A549 (cell line): ENCODE measurements at regions not wholly inside any gene's neighbourhood (a gene's known extent, or its start where the extent isn't known, plus 50 kb on each side); places are given as distances from the start of the nearest gene placed in this dataset.

Experiments
- ATAC-seq, 2 experiments: fragments of 200-7000 bp in 1 of 2; fragments of >200 bp in 1 of 2; cut with Nextera tagmentation in 1 of 2; cut with Tn5 transposase in 1 of 2; 3 replicates each; pipeline versions ENCODE4 v1.8.0 to v1.9.1; 2018 to 2020; ENCODE audit warnings: mild to moderate bottlenecking in 1 of 2, moderate library complexity in 1 of 2
- CTCF ChIA-PET: fragments of 300-600 bp; sonication (Branson Sonifier 250); formaldehyde crosslinking; extraction: SDS; loops from one replicate; lab custom pipeline; 2021; ENCODE audit warnings: antibody characterized with exemption, inconsistent platforms; lab: Yijun Ruan, JAX
- POLR2A ChIA-PET: fragments of 350-600 bp; formaldehyde crosslinking; extraction: SDS; loops from one replicate; lab custom pipeline; 2021; ENCODE audit warnings: antibody characterized with exemption, inconsistent platforms; lab: Yijun Ruan, JAX
- DNase-seq, 2 experiments: peaks; one replicate each; pipeline versions ENCODE4 v3.0.0 to v3.0.0-alpha.2; 2011 to 2016; ENCODE audit warnings: low read depth in 1 of 2, low spot score in 1 of 2
- FAIRE-seq: peaks from 2 replicates; lab custom pipeline; 2011; peaks lifted over from hg19 to GRCh38; lab: Jason Lieb, UNC
- H3K27ac ChIP-seq, 2 experiments: fragments of >200 bp; sonication (Bioruptor Twin); formaldehyde crosslinking; 3 replicates each; pipeline ENCODE4 v1.5.1; 2016 to 2017
- H3K4me1 ChIP-seq: fragments of >200 bp; sonication (Bioruptor Twin); formaldehyde crosslinking; 3 replicates; pipeline ENCODE4 v1.6.1; 2016
- H3K4me2 ChIP-seq: fragments of >200 bp; sonication (Bioruptor Twin); formaldehyde crosslinking; 3 replicates; pipeline ENCODE4 v1.6.1; 2016
- H3K4me3 ChIP-seq: fragments of >200 bp; sonication (Bioruptor Twin); formaldehyde crosslinking; 3 replicates; pipeline ENCODE4 v1.5.1; 2016
- H3K9me3 ChIP-seq: fragments of >200 bp; sonication (Bioruptor Twin); formaldehyde crosslinking; 3 replicates; pipeline ENCODE4 v1.6.1; 2016
- CBX2 ChIP-seq: fragments of 200-600 bp; sonication (generic); IDR thresholded peaks from 2 replicates; pipeline ENCODE4 v1.6.1; 2016; ENCODE audit warnings: low read depth, mild to moderate bottlenecking, borderline replicate concordance
- CHD4 ChIP-seq: fragments of 200-600 bp; sonication (generic); IDR thresholded peaks from 2 replicates; pipeline ENCODE4 v1.6.1; 2016; ENCODE audit warnings: antibody characterized with exemption, mild to moderate bottlenecking, borderline replicate concordance
- EHF ChIP-seq: fragments of 250-450 bp; sonication (Bioruptor Pico); IDR thresholded peaks from 2 replicates; pipeline ENCODE4 v1.5.0; 2020; ENCODE audit warnings: mild to moderate bottlenecking
- HDAC2 ChIP-seq: fragments of 200-600 bp; sonication (generic); IDR thresholded peaks from 2 replicates; pipeline ENCODE4 v1.6.1; 2016
- HOXA7 ChIP-seq: fragments of 250-450 bp; sonication (Bioruptor Pico); IDR thresholded peaks from 2 replicates; pipeline ENCODE4 v1.5.0; 2020; ENCODE audit warnings: mild to moderate bottlenecking, moderate library complexity
- HOXB13 ChIP-seq: fragments of 250-450 bp; sonication (Bioruptor Pico); IDR thresholded peaks from 2 replicates; pipeline ENCODE4 v1.5.0; 2020; ENCODE audit warnings: low read depth, mild to moderate bottlenecking, moderate library complexity
- MAFK ChIP-seq: fragments of 450-650 bp; IDR thresholded peaks from 2 replicates; pipeline ENCODE4 v1.6.1; 2014; ENCODE audit not compliant: partially characterized antibody
- POLR2A ChIP-seq: IDR thresholded peaks from 2 replicates; pipeline ENCODE4 v1.6.1; 2012; ENCODE audit warnings: mild to moderate bottlenecking, low read length
- RFX5 ChIP-seq: fragments of 450-650 bp; IDR thresholded peaks from 2 replicates; pipeline ENCODE4 v1.7.1; 2014; ENCODE audit warnings: antibody characterized with exemption, mild to moderate bottlenecking, moderate library complexity
- RNF2 ChIP-seq: fragments of 200-600 bp; sonication (generic); IDR thresholded peaks from 2 replicates; pipeline ENCODE4 v1.6.1; 2016; ENCODE audit warnings: low read depth, mild to moderate bottlenecking, antibody characterized with exemption, moderate library complexity, borderline replicate concordance
- SREBF2 ChIP-seq: fragments of 450-650 bp; IDR thresholded peaks from 2 replicates; pipeline ENCODE4 v1.6.1; 2014; ENCODE audit warnings: mild to moderate bottlenecking, moderate library complexity
- ZNF302 ChIP-seq: fragments of 250-450 bp; sonication (Bioruptor Pico); IDR thresholded peaks from 2 replicates; pipeline ENCODE4 v1.9.0; 2021; ENCODE audit warnings: inconsistent platforms, mild to moderate bottlenecking, moderate library complexity
- ZSCAN20 ChIP-seq: fragments of 250-450 bp; sonication (Bioruptor Pico); IDR thresholded peaks from 2 replicates; pipeline ENCODE4 v1.8.0; 2022; ENCODE audit warnings: mild to moderate bottlenecking, moderate library complexity
- TF ChIP-seq, protein P1 (sequence below): fragments of 250-450 bp; sonication (Bioruptor Pico); IDR thresholded peaks from 2 replicates; pipeline ENCODE4 v1.5.0; 2021; ENCODE audit warnings: mild to moderate bottlenecking, moderate library complexity, borderline replicate concordance
- TF ChIP-seq, protein P2 (sequence below): fragments of 150-350 bp; IDR thresholded peaks from 2 replicates; pipeline ENCODE4 v1.6.1; 2014; ENCODE audit warnings: low read depth, mild to moderate bottlenecking, low read length
- TF ChIP-seq, protein P3 (sequence below): fragments of 250-450 bp; sonication (Bioruptor Pico); IDR thresholded peaks from 2 replicates; pipeline ENCODE4 v1.5.0; 2020; ENCODE audit warnings: low read depth, mild to moderate bottlenecking, moderate library complexity
- TF ChIP-seq, protein P4 (sequence below): fragments of >200 bp; sonication (Bioruptor Twin); formaldehyde crosslinking; IDR thresholded peaks from 2 replicates; pipeline ENCODE4 v1.6.1; 2016
- TF ChIP-seq, protein P5 (sequence below): IDR thresholded peaks from 2 replicates; pipeline ENCODE4 v1.6.1; 2012

DNA sequence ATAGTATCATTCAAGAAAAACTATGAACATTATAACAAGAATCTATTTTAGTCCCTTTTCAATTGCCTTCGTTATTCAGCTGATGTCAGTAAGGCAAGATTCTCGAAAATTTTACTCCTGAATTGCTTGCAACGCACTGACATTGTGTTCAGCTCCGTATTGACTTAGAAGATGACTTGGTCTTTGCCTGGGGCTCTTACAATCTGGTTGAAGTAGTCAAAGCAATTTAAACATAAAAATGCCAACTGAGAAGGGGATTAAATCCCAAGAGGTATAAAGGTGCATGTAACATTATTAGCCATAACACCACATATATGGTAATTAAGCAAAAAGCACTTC, 507.1 kb downstream of the CENPC start (continued):
- TF ChIP-seq, protein P1, sequence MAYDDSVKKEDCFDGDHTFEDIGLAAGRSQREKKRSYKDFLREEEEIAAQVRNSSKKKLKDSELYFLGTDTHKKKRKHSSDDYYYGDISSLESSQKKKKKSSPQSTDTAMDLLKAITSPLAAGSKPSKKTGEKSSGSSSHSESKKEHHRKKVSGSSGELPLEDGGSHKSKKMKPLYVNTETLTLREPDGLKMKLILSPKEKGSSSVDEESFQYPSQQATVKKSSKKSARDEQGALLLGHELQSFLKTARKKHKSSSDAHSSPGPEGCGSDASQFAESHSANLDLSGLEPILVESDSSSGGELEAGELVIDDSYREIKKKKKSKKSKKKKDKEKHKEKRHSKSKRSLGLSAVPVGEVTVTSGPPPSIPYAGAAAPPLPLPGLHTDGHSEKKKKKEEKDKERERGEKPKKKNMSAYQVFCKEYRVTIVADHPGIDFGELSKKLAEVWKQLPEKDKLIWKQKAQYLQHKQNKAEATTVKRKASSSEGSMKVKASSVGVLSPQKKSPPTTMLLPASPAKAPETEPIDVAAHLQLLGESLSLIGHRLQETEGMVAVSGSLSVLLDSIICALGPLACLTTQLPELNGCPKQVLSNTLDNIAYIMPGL = no peak
- no peak for TF ChIP-seq EHF (CRISPR knock-in tag)
- TF ChIP-seq, protein P2, sequence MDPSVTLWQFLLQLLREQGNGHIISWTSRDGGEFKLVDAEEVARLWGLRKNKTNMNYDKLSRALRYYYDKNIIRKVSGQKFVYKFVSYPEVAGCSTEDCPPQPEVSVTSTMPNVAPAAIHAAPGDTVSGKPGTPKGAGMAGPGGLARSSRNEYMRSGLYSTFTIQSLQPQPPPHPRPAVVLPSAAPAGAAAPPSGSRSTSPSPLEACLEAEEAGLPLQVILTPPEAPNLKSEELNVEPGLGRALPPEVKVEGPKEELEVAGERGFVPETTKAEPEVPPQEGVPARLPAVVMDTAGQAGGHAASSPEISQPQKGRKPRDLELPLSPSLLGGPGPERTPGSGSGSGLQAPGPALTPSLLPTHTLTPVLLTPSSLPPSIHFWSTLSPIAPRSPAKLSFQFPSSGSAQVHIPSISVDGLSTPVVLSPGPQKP = no peak

DNA sequence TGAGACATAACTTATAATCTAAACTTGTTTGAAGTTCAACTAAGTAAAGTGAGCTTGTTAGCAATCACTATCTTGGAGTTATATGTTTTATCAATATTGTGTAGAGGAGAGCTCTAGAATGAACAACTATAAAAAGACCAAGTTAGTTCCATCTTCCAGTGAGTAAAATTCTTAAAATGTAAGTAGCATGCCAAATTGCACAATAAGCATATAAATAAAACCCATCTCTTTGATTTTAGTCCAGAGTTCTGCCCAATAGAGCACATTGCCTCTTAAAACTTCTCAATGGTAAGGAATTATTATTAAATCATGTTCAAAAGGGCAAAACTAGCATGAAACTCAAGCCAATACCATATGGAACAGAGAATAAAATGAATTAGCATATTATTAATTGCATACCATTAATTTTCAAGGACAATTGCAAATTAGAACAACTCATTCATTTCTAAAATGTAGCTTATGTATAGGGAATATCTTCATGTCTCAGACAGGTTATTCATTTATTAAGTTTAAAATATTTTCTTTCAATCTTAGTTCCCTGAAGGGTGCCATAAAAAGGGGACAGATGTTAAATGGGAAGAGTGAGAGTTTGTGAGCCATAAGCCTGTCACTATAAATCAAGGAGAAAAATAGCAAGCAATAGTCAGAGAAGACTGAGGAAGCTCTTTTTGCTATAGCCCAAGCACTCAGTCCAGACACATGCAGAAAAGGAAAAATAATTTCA, 507.6 kb downstream of the CENPC start:
- H3K4me3 ChIP-seq = no peak overlapping the region
- no peak overlapping the region for H3K4me2 ChIP-seq
- no peak for DNase-seq
- no peak overlapping the region for H3K27ac ChIP-seq
- TF ChIP-seq HDAC2 = no peak
- no peak for TF ChIP-seq SREBF2
- TF ChIP-seq, protein P3, sequence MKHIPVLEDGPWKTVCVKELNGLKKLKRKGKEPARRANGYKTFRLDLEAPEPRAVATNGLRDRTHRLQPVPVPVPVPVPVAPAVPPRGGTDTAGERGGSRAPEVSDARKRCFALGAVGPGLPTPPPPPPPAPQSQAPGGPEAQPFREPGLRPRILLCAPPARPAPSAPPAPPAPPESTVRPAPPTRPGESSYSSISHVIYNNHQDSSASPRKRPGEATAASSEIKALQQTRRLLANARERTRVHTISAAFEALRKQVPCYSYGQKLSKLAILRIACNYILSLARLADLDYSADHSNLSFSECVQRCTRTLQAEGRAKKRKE (CRISPR knock-in tag) = no peak
- TF ChIP-seq HOXA7 (CRISPR knock-in tag) = no peak
- no peak for TF ChIP-seq CBX2
- TF ChIP-seq CHD4 = no peak
- TF ChIP-seq, protein P4, sequence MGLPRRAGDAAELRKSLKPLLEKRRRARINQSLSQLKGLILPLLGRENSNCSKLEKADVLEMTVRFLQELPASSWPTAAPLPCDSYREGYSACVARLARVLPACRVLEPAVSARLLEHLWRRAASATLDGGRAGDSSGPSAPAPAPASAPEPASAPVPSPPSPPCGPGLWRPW = no peak
- TF ChIP-seq ZNF302 (CRISPR knock-in tag) = no peak
- TF ChIP-seq RFX5 = no peak
- TF ChIP-seq ZSCAN20 (CRISPR knock-in tag) = no peak
- TF ChIP-seq, protein P5, sequence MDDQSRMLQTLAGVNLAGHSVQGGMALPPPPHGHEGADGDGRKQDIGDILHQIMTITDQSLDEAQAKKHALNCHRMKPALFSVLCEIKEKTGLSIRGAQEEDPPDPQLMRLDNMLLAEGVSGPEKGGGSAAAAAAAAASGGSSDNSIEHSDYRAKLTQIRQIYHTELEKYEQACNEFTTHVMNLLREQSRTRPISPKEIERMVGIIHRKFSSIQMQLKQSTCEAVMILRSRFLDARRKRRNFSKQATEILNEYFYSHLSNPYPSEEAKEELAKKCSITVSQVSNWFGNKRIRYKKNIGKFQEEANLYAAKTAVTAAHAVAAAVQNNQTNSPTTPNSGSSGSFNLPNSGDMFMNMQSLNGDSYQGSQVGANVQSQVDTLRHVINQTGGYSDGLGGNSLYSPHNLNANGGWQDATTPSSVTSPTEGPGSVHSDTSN = no peak
- no peak for TF ChIP-seq HOXB13 (CRISPR knock-in tag)
- no peak for FAIRE-seq
- no peak for ATAC-seq
- ChIA-PET CTCF (interaction anchor here (0.9 to 1.2 kb wide), 2 partner anchors 8 to 104 kb away, joined by 4 to 5 read pairs; no protein-coding TSS in a partner anchor), POLR2A (no interaction called here)
- H3K4me1 ChIP-seq = no peaks in the 10 kb centered on the region
- no peaks in the 10 kb centered on the region for H3K9me3 ChIP-seq

DNA sequence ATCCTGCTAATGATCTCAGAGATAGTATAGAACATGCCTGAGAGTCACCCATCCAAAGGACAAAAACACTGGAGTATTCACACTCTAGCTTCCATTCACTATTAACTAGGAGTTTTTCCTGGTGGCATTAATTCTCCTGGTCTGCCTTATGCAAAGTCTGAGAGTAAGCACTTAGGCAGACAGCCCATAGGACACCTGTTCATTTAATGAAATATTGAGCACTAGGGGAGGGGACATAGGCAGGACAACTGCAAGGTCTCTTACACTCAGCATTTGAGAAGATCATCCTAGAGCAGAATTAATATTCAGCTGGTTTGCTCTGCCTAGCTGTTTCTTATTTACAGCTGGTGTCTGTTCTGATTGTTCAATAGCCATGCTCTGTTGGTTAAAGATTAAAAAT, 508.5 kb downstream of the CENPC start:
- no peak for TF ChIP-seq MAFK
- no peak for TF ChIP-seq RNF2
- no peak for TF ChIP-seq POLR2A
- Histone ChIP-seq H3K4me2 (no peak overlapping the region), H3K4me1 (no peaks in the 10 kb centered on the region), H3K4me3 (no peak overlapping the region), H3K9me3 (no peaks in the 10 kb centered on the region), H3K27ac (no peak overlapping the region)
- POLR2A ChIA-PET = no interaction called here
- no peak for DNase-seq
- CTCF ChIA-PET = interaction anchor here (0.9 to 1.2 kb wide), 2 partner anchors 8 to 103 kb away, joined by 4 to 5 read pairs; no protein-coding TSS in a partner anchor
- ATAC-seq = no peak
- FAIRE-seq = no peak
